ENCODE measurements at regions not wholly inside any gene's neighbourhood (a gene's known extent, or its start where the extent isn't known, plus 50 kb on each side); places are given as distances from the start of the nearest gene placed in this dataset.
A peak's percentile ranks its signal among the peaks of the same experiment; 100 is the strongest.

- peaks cover 18% of the 10 kb centered on the region for H3F3A ChIP-seq (ENCODE audit: insufficient read depth, low read depth)
- no peak overlapping the region for H2AFZ ChIP-seq
- BruUV-seq (replicated peaks), result no TSS peak
- H3K4me3 ChIP-seq, result no peak overlapping the region
- peak; percentile 60 to 98 for DNase-seq
- ChIA-PET POLR2A (ENCODE audit: unreplicated experiment) (interaction anchor here (0.5 to 0.7 kb wide), 5 partner anchors 10 to 849 kb away, joined by 3 to 5 read pairs (median 4); no protein-coding TSS in a partner anchor), CTCF (interaction anchor here (0.5 to 1.0 kb wide), 5 partner anchors 13 to 679 kb away, joined by 3 to 8 read pairs (median 5); no protein-coding TSS in a partner anchor)
- H3K27me3 ChIP-seq (ENCODE audit: insufficient read depth, low read depth), result no peaks in the 10 kb centered on the region
- no peaks in the 10 kb centered on the region for H3K9me2 ChIP-seq (ENCODE audit: insufficient read depth)
- peaks cover 34% of the 10 kb centered on the region for H3K4me1 ChIP-seq (replicated peaks; ENCODE audit: insufficient read depth)
- peak overlapping the region; percentile 61 for H3K27ac ChIP-seq
- no peaks in the 10 kb centered on the region for H3K79me2 ChIP-seq (ENCODE audit: low read depth)
- intact Hi-C loops (cut with micrococcal nuclease; ENCODE audit: unreplicated experiment), result loop anchor here (2.0 to 5.0 kb wide), 7 partner anchors 73 to 785 kb away; partner anchors contain the start of gene MECOM
- no peaks in the 10 kb centered on the region; the same call in 1 of the 2 replicates for H3K9me3 ChIP-seq (ENCODE audit: insufficient read depth, low read depth)
- no peaks in the 10 kb centered on the region for H4K20me1 ChIP-seq (ENCODE audit: insufficient read depth)
- no peak for TF ChIP-seq EZH2 (IDR thresholded peaks at IDR 0.05; ENCODE audit: low read depth)
- TF ChIP-seq, protein P1, sequence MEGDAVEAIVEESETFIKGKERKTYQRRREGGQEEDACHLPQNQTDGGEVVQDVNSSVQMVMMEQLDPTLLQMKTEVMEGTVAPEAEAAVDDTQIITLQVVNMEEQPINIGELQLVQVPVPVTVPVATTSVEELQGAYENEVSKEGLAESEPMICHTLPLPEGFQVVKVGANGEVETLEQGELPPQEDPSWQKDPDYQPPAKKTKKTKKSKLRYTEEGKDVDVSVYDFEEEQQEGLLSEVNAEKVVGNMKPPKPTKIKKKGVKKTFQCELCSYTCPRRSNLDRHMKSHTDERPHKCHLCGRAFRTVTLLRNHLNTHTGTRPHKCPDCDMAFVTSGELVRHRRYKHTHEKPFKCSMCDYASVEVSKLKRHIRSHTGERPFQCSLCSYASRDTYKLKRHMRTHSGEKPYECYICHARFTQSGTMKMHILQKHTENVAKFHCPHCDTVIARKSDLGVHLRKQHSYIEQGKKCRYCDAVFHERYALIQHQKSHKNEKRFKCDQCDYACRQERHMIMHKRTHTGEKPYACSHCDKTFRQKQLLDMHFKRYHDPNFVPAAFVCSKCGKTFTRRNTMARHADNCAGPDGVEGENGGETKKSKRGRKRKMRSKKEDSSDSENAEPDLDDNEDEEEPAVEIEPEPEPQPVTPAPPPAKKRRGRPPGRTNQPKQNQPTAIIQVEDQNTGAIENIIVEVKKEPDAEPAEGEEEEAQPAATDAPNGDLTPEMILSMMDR (conservative IDR thresholded peaks at IDR 0.05), result no peak
- peak overlapping the region; percentile 50 for H3K4me2 ChIP-seq
- no peaks in the 10 kb centered on the region for H3K36me3 ChIP-seq (ENCODE audit: low read depth)
These were observed 782.2 kb upstream of the GOLIM4 start for GRCh38 chr3:168877899-168878298.

DNA sequence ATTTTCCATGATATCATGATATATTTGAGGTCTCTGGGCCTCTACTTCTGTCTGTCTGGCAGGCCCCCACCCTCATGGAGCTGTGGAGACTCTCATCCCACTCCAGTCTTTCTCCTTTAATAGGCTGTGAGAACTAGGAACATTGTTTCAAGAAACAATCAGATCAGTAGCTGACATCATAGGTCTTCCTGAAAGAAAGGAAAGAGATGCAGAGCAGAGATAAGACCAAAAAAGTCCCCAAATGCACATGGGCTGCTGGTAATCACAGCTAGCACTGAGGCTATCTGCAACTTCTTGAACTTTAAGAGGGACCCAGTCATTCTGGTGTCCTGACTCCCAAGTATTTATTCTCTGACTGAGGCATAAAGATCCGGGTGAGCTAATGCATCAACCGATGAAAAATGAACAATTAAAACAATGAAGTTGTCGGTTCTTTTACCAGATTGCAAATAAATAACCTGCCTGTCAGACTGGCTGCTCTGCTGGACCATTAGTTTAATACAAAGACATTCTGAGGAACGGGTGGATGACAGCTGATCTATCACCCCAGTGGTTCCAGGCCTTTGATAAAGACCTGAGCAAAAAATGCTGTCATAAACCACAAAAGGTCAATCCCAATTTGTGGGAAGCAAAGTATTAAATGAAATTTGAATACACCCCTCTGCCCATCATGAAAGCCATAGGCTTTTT is 780.8 kb upstream of the GOLIM4 start:
- Histone ChIP-seq H3K36me3 (ENCODE audit: low read depth) (no peaks in the 10 kb centered on the region), H3F3A (ENCODE audit: insufficient read depth, low read depth) (peaks cover 18% of the 10 kb centered on the region), H3K4me2 (0 out of 2 replicates have a peak overlapping the region, but pooled peaks have one; percentile 50), H2AFZ (no peak overlapping the region), H3K27me3 (ENCODE audit: insufficient read depth, low read depth) (no peaks in the 10 kb centered on the region), H3K27ac (no peak overlapping the region), H3K79me2 (ENCODE audit: low read depth) (no peaks in the 10 kb centered on the region), H3K4me1 (replicated peaks; ENCODE audit: insufficient read depth) (peaks cover 37% of the 10 kb centered on the region), H3K4me3 (no peak overlapping the region), H3K9me2 (ENCODE audit: insufficient read depth) (no peaks in the 10 kb centered on the region), H3K9me3 (ENCODE audit: insufficient read depth, low read depth) (no peaks in the 10 kb centered on the region; the same call in 1 of the 2 replicates), H4K20me1 (ENCODE audit: insufficient read depth) (no peaks in the 10 kb centered on the region)
- ChIA-PET CTCF (interaction anchor here (0.7 to 1.1 kb wide), 2 partner anchors 11 to 34 kb away, joined by 3 to 5 read pairs; no protein-coding TSS in a partner anchor), POLR2A (ENCODE audit: unreplicated experiment) (no interaction called here)
- peak; percentile 10 to 64 for DNase-seq
- TF ChIP-seq EZH2 (IDR thresholded peaks at IDR 0.05; ENCODE audit: low read depth), result no peak
- TF ChIP-seq, protein P1 (conservative IDR thresholded peaks at IDR 0.05), result no peak
- intact Hi-C loops (cut with micrococcal nuclease; ENCODE audit: unreplicated experiment), result loop anchor here (2.0 to 5.0 kb wide), 4 partner anchors 211 to 471 kb away; no protein-coding TSS in a partner anchor
- BruUV-seq (replicated peaks), result no TSS peak

- no peaks in the 10 kb centered on the region for H3K9me2 ChIP-seq (ENCODE audit: insufficient read depth)
- H3K4me2 ChIP-seq, result no peak overlapping the region
- no peak for TF ChIP-seq EZH2 (IDR thresholded peaks at IDR 0.05; ENCODE audit: low read depth)
- TF ChIP-seq, protein P1 (conservative IDR thresholded peaks at IDR 0.05), result no peak
- no peak overlapping the region for H2AFZ ChIP-seq
- no peaks in the 10 kb centered on the region for H3K79me2 ChIP-seq (ENCODE audit: low read depth)
- intact Hi-C loops (cut with micrococcal nuclease; ENCODE audit: unreplicated experiment), result no loop called here
- no peaks in the 10 kb centered on the region for H3K9me3 ChIP-seq (ENCODE audit: insufficient read depth, low read depth)
- H3K27ac ChIP-seq, result no peak overlapping the region
- H3F3A ChIP-seq (ENCODE audit: insufficient read depth, low read depth), result peaks cover 14% of the 10 kb centered on the region; the same call in 1 of the 2 replicates
- H3K36me3 ChIP-seq (ENCODE audit: low read depth), result no peaks in the 10 kb centered on the region
- no TSS peak for BruUV-seq (replicated peaks)
- H3K27me3 ChIP-seq (ENCODE audit: insufficient read depth, low read depth), result no peaks in the 10 kb centered on the region
- POLR2A ChIA-PET (ENCODE audit: unreplicated experiment), result no interaction called here
- H3K4me1 ChIP-seq (replicated peaks; ENCODE audit: insufficient read depth), result peaks cover 34% of the 10 kb centered on the region
- no peaks in the 10 kb centered on the region for H4K20me1 ChIP-seq (ENCODE audit: insufficient read depth)
- CTCF ChIA-PET, result no interaction called here
- no peak for DNase-seq
- no peak overlapping the region for H3K4me3 ChIP-seq
These were observed 777.1 kb upstream of the GOLIM4 start for GRCh38 chr3:168872826-168873225.

All from PC-9 (cell line).